Loucy (cell line): ENCODE measurements at regions not wholly inside any gene's neighbourhood (a gene's known extent, or its start where the extent isn't known, plus 50 kb on each side); places are given as distances from the start of the nearest gene placed in this dataset.

Source experiments
- CTCF ChIP-seq: fragments of 200-600 bp; sonication (generic); conservative IDR thresholded peaks from 2 replicates; pipeline ENCODE4 v1.5.1; 2014; ENCODE audit warnings: mild to moderate bottlenecking, antibody characterized with exemption, low read length
- EZH2phosphoT487 ChIP-seq: fragments of 200-600 bp; IDR thresholded peaks from 2 replicates; pipeline ENCODE4 v1.6.1; 2018; ENCODE audit warnings: antibody characterized with exemption, mild to moderate bottlenecking, moderate library complexity, borderline replicate concordance

DNA sequence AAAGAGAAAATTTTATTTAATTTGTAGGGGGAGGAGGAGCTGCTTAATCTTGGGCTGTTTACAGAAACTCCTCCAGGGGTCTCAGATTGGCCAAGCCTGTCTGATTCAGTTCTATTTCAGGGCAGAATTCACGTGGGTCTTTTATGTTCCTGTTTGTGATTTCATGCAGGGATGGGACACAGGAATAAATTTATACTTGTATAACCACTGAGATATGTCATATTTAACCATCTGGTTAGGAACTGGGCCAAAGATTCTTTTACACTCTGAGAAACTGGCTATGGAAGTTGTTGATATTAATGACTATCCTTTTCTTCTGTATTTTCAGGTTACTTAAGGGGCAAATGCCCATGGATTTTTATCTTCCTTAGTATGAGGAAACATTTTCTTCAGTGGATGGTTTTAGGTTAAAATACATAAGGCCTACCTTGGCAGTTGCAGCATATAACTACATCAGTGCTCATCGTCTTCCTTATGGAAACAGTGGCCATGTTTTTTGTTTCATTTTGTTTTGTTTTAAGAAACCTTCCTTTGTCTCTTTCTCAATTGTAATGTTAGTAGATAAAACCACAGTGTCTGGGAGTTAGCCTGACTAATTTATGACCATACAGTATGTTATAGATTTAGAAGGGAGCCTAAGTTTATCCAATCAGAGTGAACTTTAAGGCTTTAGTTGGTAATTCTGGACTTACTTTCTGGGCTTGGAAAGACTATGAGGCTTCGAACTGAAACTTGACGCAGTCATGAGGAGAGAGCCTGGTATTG, 132.4 kb upstream of the ANO3 start:
- no peak for TF ChIP-seq CTCF
- no peak for TF ChIP-seq EZH2phosphoT487
